ENCODE measurements at regions not wholly inside any gene's neighbourhood (a gene's known extent, or its start where the extent isn't known, plus 50 kb on each side); places are given as distances from the start of the nearest gene placed in this dataset.

GRCh38 chr17:77022766-77023165, 118.0 kb upstream of the SEC14L1 start:
- Mint-ChIP-seq H3K4me3 (no peak overlapping the region), H3K4me1 (no peaks in the 10 kb centered on the region), H3K27ac (no peak overlapping the region), H3K9me3 (ENCODE audit: low read depth) (peaks cover 4% of the 10 kb centered on the region), H3K36me3 (ENCODE audit: low read depth) (no peaks in the 10 kb centered on the region), H3K27me3 (no peaks in the 10 kb centered on the region)
- intact Hi-C loops (cut with DNase I, micrococcal nuclease), result no loop called here
- POLR2A ChIA-PET, result no interaction called here
- CTCF ChIA-PET, result interaction anchor here (0.5 to 1.3 kb wide), 5 partner anchors 14 to 997 kb away, joined by 3 to 4 read pairs (median 3); no protein-coding TSS in a partner anchor
- no peak for ATAC-seq
- no peak for DNase-seq

- no peaks in the 10 kb centered on the region for H3K27me3 Mint-ChIP-seq
- peaks cover 4% of the 10 kb centered on the region for H3K9me3 Mint-ChIP-seq (ENCODE audit: low read depth)
- ATAC-seq, result no peak
- CTCF ChIA-PET, result interaction anchor here (0.9 kb wide), 1 partner anchor 41 kb away, joined by 3 read pairs; no protein-coding TSS in a partner anchor
- intact Hi-C loops (cut with DNase I, micrococcal nuclease), result no loop called here
- no peak for DNase-seq
- POLR2A ChIA-PET, result no interaction called here
- no peaks in the 10 kb centered on the region for H3K36me3 Mint-ChIP-seq (ENCODE audit: low read depth)
- no peak overlapping the region for H3K27ac Mint-ChIP-seq
- no peak overlapping the region for H3K4me3 Mint-ChIP-seq
- H3K4me1 Mint-ChIP-seq, result no peaks in the 10 kb centered on the region
Measured at GRCh38 chr17:77025781-77026180, 115.0 kb upstream of the SEC14L1 start.

- no peak overlapping the region for H3K4me3 Mint-ChIP-seq
- ChIA-PET CTCF (no interaction called here), POLR2A (no interaction called here)
- no peak for ATAC-seq
- no peak for DNase-seq
- no peaks in the 10 kb centered on the region for H3K27me3 Mint-ChIP-seq
- no peaks in the 10 kb centered on the region for H3K4me1 Mint-ChIP-seq
- H3K9me3 Mint-ChIP-seq (ENCODE audit: low read depth), result peaks cover 9% of the 10 kb centered on the region
- intact Hi-C loops (cut with DNase I, micrococcal nuclease), result no loop called here
- H3K36me3 Mint-ChIP-seq (ENCODE audit: low read depth), result no peaks in the 10 kb centered on the region
- H3K27ac Mint-ChIP-seq, result no peak overlapping the region
Measured at GRCh38 chr17:77027271-77027889, 113.4 kb upstream of the SEC14L1 start.

GRCh38 chr17:77028900-77029299, 111.9 kb upstream of the SEC14L1 start:
- H3K36me3 Mint-ChIP-seq (ENCODE audit: low read depth), result no peaks in the 10 kb centered on the region
- DNase-seq (no peak), ATAC-seq (no peak)
- POLR2A ChIA-PET, result no interaction called here
- H3K4me1 Mint-ChIP-seq, result no peaks in the 10 kb centered on the region
- no peak overlapping the region for H3K27ac Mint-ChIP-seq
- H3K4me3 Mint-ChIP-seq, result no peak overlapping the region
- CTCF ChIA-PET, result no interaction called here
- intact Hi-C loops (cut with DNase I, micrococcal nuclease), result no loop called here
- peaks cover 9% of the 10 kb centered on the region for H3K9me3 Mint-ChIP-seq (ENCODE audit: low read depth)
- no peaks in the 10 kb centered on the region for H3K27me3 Mint-ChIP-seq

- intact Hi-C loops (cut with DNase I, micrococcal nuclease), result no loop called here
- peaks cover 8% of the 10 kb centered on the region for H3K27me3 Mint-ChIP-seq
- DNase-seq, result no peak
- ChIA-PET POLR2A (no interaction called here), CTCF (interaction anchor here (0.9 kb wide), 1 partner anchor 59 kb away, joined by 3 read pairs; no protein-coding TSS in a partner anchor)
- H3K4me3 Mint-ChIP-seq, result no peak overlapping the region
- peaks cover 7% of the 10 kb centered on the region for H3K9me3 Mint-ChIP-seq (ENCODE audit: low read depth)
- no peaks in the 10 kb centered on the region for H3K36me3 Mint-ChIP-seq (ENCODE audit: low read depth)
- no peak overlapping the region for H3K27ac Mint-ChIP-seq
- H3K4me1 Mint-ChIP-seq, result no peaks in the 10 kb centered on the region
- ATAC-seq, result no peak
Measured at GRCh38 chr17:77032929-77033328, 107.8 kb upstream of the SEC14L1 start.

- H3K4me1 Mint-ChIP-seq, result no peaks in the 10 kb centered on the region
- DNase-seq (no peak), ATAC-seq (no peak)
- H3K27me3 Mint-ChIP-seq, result peaks cover 8% of the 10 kb centered on the region
- H3K36me3 Mint-ChIP-seq (ENCODE audit: low read depth), result no peaks in the 10 kb centered on the region
- H3K4me3 Mint-ChIP-seq, result no peak overlapping the region
- ChIA-PET POLR2A (no interaction called here), CTCF (interaction anchor here (0.8 kb wide), 1 partner anchor 163 kb away, joined by 3 read pairs; no protein-coding TSS in a partner anchor)
- peaks cover 7% of the 10 kb centered on the region for H3K9me3 Mint-ChIP-seq (ENCODE audit: low read depth)
- intact Hi-C loops (cut with DNase I, micrococcal nuclease), result no loop called here
- H3K27ac Mint-ChIP-seq, result no peak overlapping the region
Measured at GRCh38 chr17:77033892-77034404, 106.8 kb upstream of the SEC14L1 start.

- Mint-ChIP-seq H3K9me3 (ENCODE audit: low read depth) (peaks cover 7% of the 10 kb centered on the region), H3K27ac (no peak overlapping the region), H3K36me3 (ENCODE audit: low read depth) (no peaks in the 10 kb centered on the region), H3K4me3 (no peak overlapping the region), H3K4me1 (no peaks in the 10 kb centered on the region), H3K27me3 (peaks cover 8% of the 10 kb centered on the region)
- ATAC-seq (no peak), DNase-seq (no peak)
- CTCF ChIA-PET, result interaction anchor here (0.7 to 1.4 kb wide), 3 partner anchors 23 to 167 kb away, joined by 3 to 4 read pairs (median 3); partner anchors contain the start of gene MGAT5B
- POLR2A ChIA-PET, result no interaction called here
- intact Hi-C loops (cut with DNase I, micrococcal nuclease), result no loop called here
Measured at GRCh38 chr17:77034677-77035424, 105.9 kb upstream of the SEC14L1 start.

GRCh38 chr17:77035526-77035925, 105.2 kb upstream of the SEC14L1 start:
- Mint-ChIP-seq H3K4me1 (no peaks in the 10 kb centered on the region), H3K9me3 (ENCODE audit: low read depth) (peaks cover 7% of the 10 kb centered on the region), H3K36me3 (ENCODE audit: low read depth) (no peaks in the 10 kb centered on the region), H3K4me3 (no peak overlapping the region), H3K27me3 (peaks cover 8% of the 10 kb centered on the region), H3K27ac (no peak overlapping the region)
- DNase-seq (no peak), ATAC-seq (no peak)
- ChIA-PET CTCF (interaction anchor here (1.4 kb wide), 1 partner anchor 168 kb away, joined by 4 read pairs; the partner anchor contains the start of gene MGAT5B), POLR2A (no interaction called here)
- intact Hi-C loops (cut with DNase I, micrococcal nuclease), result no loop called here

GRCh38 chr17:77036136-77036840, 104.5 kb upstream of the SEC14L1 start:
- intact Hi-C loops (cut with DNase I, micrococcal nuclease), result no loop called here
- DNase-seq (no peak), ATAC-seq (no peak)
- Mint-ChIP-seq H3K36me3 (ENCODE audit: low read depth) (no peaks in the 10 kb centered on the region), H3K4me3 (no peak overlapping the region), H3K4me1 (no peaks in the 10 kb centered on the region), H3K27ac (no peak overlapping the region), H3K27me3 (peaks cover 8% of the 10 kb centered on the region), H3K9me3 (ENCODE audit: low read depth) (peaks cover 7% of the 10 kb centered on the region)
- POLR2A ChIA-PET, result interaction anchor here (1.0 kb wide), 1 partner anchor 30 kb away, joined by 3 read pairs; no protein-coding TSS in a partner anchor
- CTCF ChIA-PET, result interaction anchor here (1.2 to 2.5 kb wide), 2 partner anchors 20 to 29 kb away, joined by 3 to 13 read pairs; no protein-coding TSS in a partner anchor

- Mint-ChIP-seq H3K27me3 (peaks cover 8% of the 10 kb centered on the region), H3K4me1 (no peaks in the 10 kb centered on the region), H3K36me3 (ENCODE audit: low read depth) (no peaks in the 10 kb centered on the region), H3K27ac (no peak overlapping the region), H3K4me3 (no peak overlapping the region), H3K9me3 (ENCODE audit: low read depth) (peaks cover 3% of the 10 kb centered on the region)
- ChIA-PET POLR2A (interaction anchor here (1.0 kb wide), 1 partner anchor 31 kb away, joined by 3 read pairs; no protein-coding TSS in a partner anchor), CTCF (interaction anchor here (0.6 to 2.5 kb wide), 3 partner anchors 18 to 28 kb away, joined by 3 to 13 read pairs (median 3); no protein-coding TSS in a partner anchor)
- intact Hi-C loops (cut with DNase I, micrococcal nuclease), result no loop called here
- no peak for DNase-seq
- no peak for ATAC-seq
Measured at GRCh38 chr17:77036841-77037381, 103.9 kb upstream of the SEC14L1 start.

GRCh38 chr17:77037943-77038342, 102.8 kb upstream of the SEC14L1 start:
- no peaks in the 10 kb centered on the region for H3K9me3 Mint-ChIP-seq (ENCODE audit: low read depth)
- ATAC-seq (no peak), DNase-seq (no peak)
- ChIA-PET CTCF (interaction anchor here (2.5 kb wide), 1 partner anchor 19 kb away, joined by 13 read pairs; no protein-coding TSS in a partner anchor), POLR2A (no interaction called here)
- H3K4me1 Mint-ChIP-seq, result no peaks in the 10 kb centered on the region
- H3K27ac Mint-ChIP-seq, result no peak overlapping the region
- intact Hi-C loops (cut with DNase I, micrococcal nuclease), result no loop called here
- no peak overlapping the region for H3K4me3 Mint-ChIP-seq
- no peaks in the 10 kb centered on the region for H3K36me3 Mint-ChIP-seq (ENCODE audit: low read depth)
- H3K27me3 Mint-ChIP-seq, result peaks cover 8% of the 10 kb centered on the region
